Adrenal gland (tissue), 9 donors: ENCODE measurements at regions not wholly inside any gene's neighbourhood (a gene's known extent, or its start where the extent isn't known, plus 50 kb on each side); places are given as distances from the start of the nearest gene placed in this dataset.

Experiments used
- DNase-seq, 7 donors: peaks; one replicate each; pipeline ENCODE4 v3.0.0-alpha.2; 2019 to 2020
- H3K27ac ChIP-seq, 5 donors: fragments of 200-600 bp; sonication (generic) in 4 of 5; 1 replicate in 3 of 5; 2 replicates in 2 of 5; pipeline versions ENCODE4 v1.5.1 to v1.8.0; 2016 to 2020; ENCODE audit warnings: mild to moderate bottlenecking in 1 of 5
- H3K27me3 ChIP-seq: fragments of 200-600 bp; 2 replicates; pipeline ENCODE4 v1.8.0; 2021
- H3K36me3 ChIP-seq, 2 donors: fragments of 200-600 bp; replicated peaks in 1 of 2; 1 replicate in 1 of 2; 2 replicates in 1 of 2; pipeline versions ENCODE4 v1.5.1 to v1.8.0; 2018 to 2022
- H3K4me1 ChIP-seq, 2 donors: fragments of 200-600 bp; replicated peaks in 1 of 2; 1 replicate in 1 of 2; 2 replicates in 1 of 2; pipeline versions ENCODE4 v1.5.1 to v1.8.0; 2018 to 2021
- H3K4me3 ChIP-seq, 4 donors: fragments of 200-600 bp; sonication (generic) in 3 of 4; one replicate each; pipeline ENCODE4 v1.5.1; 2016 to 2018
- H3K9me3 ChIP-seq, 3 donors: fragments of 200-600 bp; sonication (generic) in 1 of 3; replicated peaks in 1 of 3; 1 replicate in 2 of 3; 2 replicates in 1 of 3; pipeline versions ENCODE4 v1.5.1 to v1.8.0; 2016 to 2021
- CTCF ChIP-seq, 6 experiments: fragments of 450-650 bp in 4 of 6; fragments of 200-600 bp in 2 of 6; sonication (generic) in 1 of 6; IDR thresholded peaks; 1 replicate in 5 of 6; 2 replicates in 1 of 6; pipeline versions ENCODE4 v1.5.1 to v1.8.0; 2016 to 2021; ENCODE audit warnings: antibody characterized with exemption in 6 of 6, mild to moderate bottlenecking in 2 of 6, moderate library complexity in 1 of 6
- POLR2A ChIP-seq, 2 donors: fragments of 450-650 bp; IDR thresholded peaks; one replicate each; pipeline ENCODE4 v1.6.1; 2017; ENCODE audit warnings: antibody characterized with exemption in 2 of 2, mild to moderate bottlenecking in 2 of 2, moderate library complexity in 1 of 2
- WGBS, 4 donors: extraction: QIAGEN DNeasy Blood & Tissue Kit in 2 of 4; methylation state at CpG; one replicate each; pipeline versions ENCODE4 v1.1.5 to v1.1.7; 2013 to 2017; 5-methylcytosine and 5-hydroxymethylcytosine counted together
- intact Hi-C, 2 donors: fragments of 100-400 bp; cut with DNase I; formaldehyde crosslinking; loops; one replicate each; pipeline versions ENCODE4 v1.14.1 to v1.15.0; 2022 to 2023
- donor health status: healthy with polysubstance abuse.
- donor health status: Bipolar disorder and iron deficiency.
- donor health status: DM: yes; HTN: yes; CAD: no.
- donor health status: DM: no; HTN: no; CAD: no.
- donor health status: DM: no; HTN: no; CAD: no.

- Histone ChIP-seq H3K9me3 (no peaks in the 10 kb centered on the region), H3K4me3 (no peak overlapping the region), H3K27ac (no peak overlapping the region), H3K27me3 (no peaks in the 10 kb centered on the region), H3K4me1 (peaks cover 0 to 3% of the 10 kb centered on the region in 2 donors), H3K36me3 (no peaks in the 10 kb centered on the region)
- DNase-seq = no peak
- TF ChIP-seq CTCF (IDR thresholded peaks at IDR 0.05) = no peak
- no peak for TF ChIP-seq POLR2A (IDR thresholded peaks at IDR 0.05)
- intact Hi-C loops = no loop called here
- 72 to 78% (median 76%) methylated on average over 6 to 8 of the region's 8 CpGs for WGBS, 4 donors
Measured at GRCh38 chr14:98958632-98959031, 313.4 kb downstream of the BCL11B start.

GRCh38 chr14:98959410-98959809 lies 312.6 kb downstream of the BCL11B start:
- H3K27ac ChIP-seq = no peak overlapping the region
- H3K4me1 ChIP-seq = peaks cover 0 to 3% of the 10 kb centered on the region in 2 donors
- WGBS, 4 donors = 82 to 95% (median 83%) methylated on average over 6 of the region's 6 CpGs
- no peak for DNase-seq
- peaks cover 3% of the 10 kb centered on the region for H3K27me3 ChIP-seq
- intact Hi-C loops = no loop called here
- H3K9me3 ChIP-seq = no peaks in the 10 kb centered on the region
- no peak overlapping the region for H3K4me3 ChIP-seq
- no peaks in the 10 kb centered on the region for H3K36me3 ChIP-seq
- TF ChIP-seq POLR2A (IDR thresholded peaks at IDR 0.05) (no peak), CTCF (IDR thresholded peaks at IDR 0.05) (no peak)

- no peak for DNase-seq
- intact Hi-C loops = no loop called here
- H3K9me3 ChIP-seq = no peaks in the 10 kb centered on the region
- no peak overlapping the region for H3K27ac ChIP-seq
- 79 to 88% (median 85%) methylated on average over 7 to 12 of the region's 12 CpGs for WGBS, 4 donors
- H3K4me1 ChIP-seq = peaks cover 0 to 3% of the 10 kb centered on the region in 2 donors
- H3K4me3 ChIP-seq = no peak overlapping the region
- no peaks in the 10 kb centered on the region for H3K36me3 ChIP-seq
- peaks cover 3% of the 10 kb centered on the region for H3K27me3 ChIP-seq
- no peak for TF ChIP-seq CTCF (IDR thresholded peaks at IDR 0.05)
- no peak for TF ChIP-seq POLR2A (IDR thresholded peaks at IDR 0.05)
Measured at GRCh38 chr14:98959958-98960616, 311.9 kb downstream of the BCL11B start.

- TF ChIP-seq POLR2A (IDR thresholded peaks at IDR 0.05) = no peak
- no peak for TF ChIP-seq CTCF (IDR thresholded peaks at IDR 0.05)
- Histone ChIP-seq H3K4me3 (no peak overlapping the region), H3K27ac (no peak overlapping the region), H3K27me3 (peaks cover 3% of the 10 kb centered on the region), H3K9me3 (no peaks in the 10 kb centered on the region), H3K4me1 (peaks cover 0 to 3% of the 10 kb centered on the region in 2 donors), H3K36me3 (no peaks in the 10 kb centered on the region)
- DNase-seq = no peak
- 81 to 89% (median 87%) methylated on average over 7 of the region's 7 CpGs for WGBS, 4 donors
- intact Hi-C loops = no loop called here
Measured at GRCh38 chr14:98960617-98961013, 311.4 kb downstream of the BCL11B start.
